ENCODE measurements at regions not wholly inside any gene's neighbourhood (a gene's known extent, or its start where the extent isn't known, plus 50 kb on each side); places are given as distances from the start of the nearest gene placed in this dataset.
"Not testable (repeated sequence)": the region's sequence is repeated elsewhere in the genome, so short reads cannot be mapped to it uniquely, and the experiment has no call there.

GRCh38 chr15:25170781-25171110 lies 216.0 kb downstream of the SNRPN start:
- no CpG with 5 or more reads among the region's 6 CpGs for WGBS (ENCODE audit: insufficient coverage, insufficient read length)
- H3K4me1 ChIP-seq (ENCODE audit: control insufficient read depth, insufficient read depth, low read length), result no peaks in the 10 kb centered on the region
- no peak overlapping the region for H3K27ac ChIP-seq (ENCODE audit: low read length)
- H3K9me3 ChIP-seq (ENCODE audit: control insufficient read depth, insufficient read depth, low read length), result peaks cover 6% of the 10 kb centered on the region
- no peaks in the 10 kb centered on the region for H3K27me3 ChIP-seq (ENCODE audit: control insufficient read depth, insufficient read depth, low read length)
- no peaks in the 10 kb centered on the region for H3K36me3 ChIP-seq (ENCODE audit: control insufficient read depth, insufficient read depth, low read length)
- no peak overlapping the region for H3K4me3 ChIP-seq (ENCODE audit: low read length)
- no peak for DNase-seq (ENCODE audit: low read depth, low spot score)

GRCh38 chr15:25171111-25171811 lies 216.5 kb downstream of the SNRPN start:
- Histone ChIP-seq H3K36me3 (ENCODE audit: control insufficient read depth, insufficient read depth, low read length) (no peaks in the 10 kb centered on the region), H3K9me3 (ENCODE audit: control insufficient read depth, insufficient read depth, low read length) (peaks cover 6% of the 10 kb centered on the region), H3K27me3 (ENCODE audit: control insufficient read depth, insufficient read depth, low read length) (no peaks in the 10 kb centered on the region), H3K4me3 (ENCODE audit: low read length) (no peak overlapping the region), H3K27ac (ENCODE audit: low read length) (no peak overlapping the region), H3K4me1 (ENCODE audit: control insufficient read depth, insufficient read depth, low read length) (no peaks in the 10 kb centered on the region)
- no peak for DNase-seq (ENCODE audit: low read depth, low spot score)
- WGBS (ENCODE audit: insufficient coverage, insufficient read length), result no CpG with 5 or more reads among the region's 10 CpGs

- no peak overlapping the region for H3K4me3 ChIP-seq (ENCODE audit: low read length)
- no CpG with 5 or more reads among the region's 9 CpGs for WGBS (ENCODE audit: insufficient coverage, insufficient read length)
- H3K27ac ChIP-seq (ENCODE audit: low read length), result no peak overlapping the region
- no peaks in the 10 kb centered on the region for H3K4me1 ChIP-seq (ENCODE audit: control insufficient read depth, insufficient read depth, low read length)
- DNase-seq (ENCODE audit: low read depth, low spot score), result no peak
- no peaks in the 10 kb centered on the region for H3K36me3 ChIP-seq (ENCODE audit: control insufficient read depth, insufficient read depth, low read length)
- H3K9me3 ChIP-seq (ENCODE audit: control insufficient read depth, insufficient read depth, low read length), result peaks cover 9% of the 10 kb centered on the region
- H3K27me3 ChIP-seq (ENCODE audit: control insufficient read depth, insufficient read depth, low read length), result no peaks in the 10 kb centered on the region
These were observed 217.3 kb downstream of the SNRPN start for GRCh38 chr15:25171856-25172687.

GRCh38 chr15:25172691-25173090 lies 217.9 kb downstream of the SNRPN start:
- no peak for DNase-seq (ENCODE audit: low read depth, low spot score)
- peaks cover 12% of the 10 kb centered on the region for H3K9me3 ChIP-seq (ENCODE audit: control insufficient read depth, insufficient read depth, low read length)

GRCh38 chr15:25173241-25174028 lies 218.6 kb downstream of the SNRPN start:
- no peak for DNase-seq (ENCODE audit: low read depth, low spot score)
- WGBS (ENCODE audit: insufficient coverage, insufficient read length), result no CpG with 5 or more reads among the region's 13 CpGs
- H3K9me3 ChIP-seq (ENCODE audit: control insufficient read depth, insufficient read depth, low read length), result peaks cover 12% of the 10 kb centered on the region
- H3K27me3 ChIP-seq (ENCODE audit: control insufficient read depth, insufficient read depth, low read length), result no peaks in the 10 kb centered on the region
- H3K27ac ChIP-seq (ENCODE audit: low read length), result no peak overlapping the region
- H3K4me3 ChIP-seq (ENCODE audit: low read length), result no peak overlapping the region
- H3K4me1 ChIP-seq (ENCODE audit: control insufficient read depth, insufficient read depth, low read length), result no peaks in the 10 kb centered on the region
- H3K36me3 ChIP-seq (ENCODE audit: control insufficient read depth, insufficient read depth, low read length), result no peaks in the 10 kb centered on the region

More at GRCh38 chr15:25172691-25173090, 217.9 kb downstream of the SNRPN start:
- no peak overlapping the region for H3K4me3 ChIP-seq (ENCODE audit: low read length)
- no peaks in the 10 kb centered on the region for H3K36me3 ChIP-seq (ENCODE audit: control insufficient read depth, insufficient read depth, low read length)
- no peaks in the 10 kb centered on the region for H3K27me3 ChIP-seq (ENCODE audit: control insufficient read depth, insufficient read depth, low read length)
- no peak overlapping the region for H3K27ac ChIP-seq (ENCODE audit: low read length)
- no CpG with 5 or more reads among the region's 6 CpGs for WGBS (ENCODE audit: insufficient coverage, insufficient read length)
- no peaks in the 10 kb centered on the region for H3K4me1 ChIP-seq (ENCODE audit: control insufficient read depth, insufficient read depth, low read length)

- no CpG with 5 or more reads among the region's 10 CpGs for WGBS (ENCODE audit: insufficient coverage, insufficient read length)
- H3K36me3 ChIP-seq (ENCODE audit: control insufficient read depth, insufficient read depth, low read length); H3K27ac ChIP-seq (ENCODE audit: low read length); H3K27me3 ChIP-seq (ENCODE audit: control insufficient read depth, insufficient read depth, low read length); H3K4me1 ChIP-seq (ENCODE audit: control insufficient read depth, insufficient read depth, low read length); DNase-seq (ENCODE audit: low read depth, low spot score); H3K4me3 ChIP-seq (ENCODE audit: low read length): not testable (repeated sequence)
- H3K9me3 ChIP-seq (ENCODE audit: control insufficient read depth, insufficient read depth, low read length), result peaks cover 13% of the 10 kb centered on the region
These were observed 219.4 kb downstream of the SNRPN start for GRCh38 chr15:25174149-25174548.

- Histone ChIP-seq H3K9me3 (ENCODE audit: control insufficient read depth, insufficient read depth, low read length) (peaks cover 15% of the 10 kb centered on the region), H3K4me1 (ENCODE audit: control insufficient read depth, insufficient read depth, low read length) (no peaks in the 10 kb centered on the region), H3K4me3 (ENCODE audit: low read length) (no peak overlapping the region), H3K36me3 (ENCODE audit: control insufficient read depth, insufficient read depth, low read length) (no peaks in the 10 kb centered on the region), H3K27ac (ENCODE audit: low read length) (no peak overlapping the region), H3K27me3 (ENCODE audit: control insufficient read depth, insufficient read depth, low read length) (no peaks in the 10 kb centered on the region)
- WGBS (ENCODE audit: insufficient coverage, insufficient read length), result no CpG with 5 or more reads among the region's 8 CpGs
- DNase-seq (ENCODE audit: low read depth, low spot score), result no peak
These were observed 220.4 kb downstream of the SNRPN start for GRCh38 chr15:25175033-25175788.

DNA sequence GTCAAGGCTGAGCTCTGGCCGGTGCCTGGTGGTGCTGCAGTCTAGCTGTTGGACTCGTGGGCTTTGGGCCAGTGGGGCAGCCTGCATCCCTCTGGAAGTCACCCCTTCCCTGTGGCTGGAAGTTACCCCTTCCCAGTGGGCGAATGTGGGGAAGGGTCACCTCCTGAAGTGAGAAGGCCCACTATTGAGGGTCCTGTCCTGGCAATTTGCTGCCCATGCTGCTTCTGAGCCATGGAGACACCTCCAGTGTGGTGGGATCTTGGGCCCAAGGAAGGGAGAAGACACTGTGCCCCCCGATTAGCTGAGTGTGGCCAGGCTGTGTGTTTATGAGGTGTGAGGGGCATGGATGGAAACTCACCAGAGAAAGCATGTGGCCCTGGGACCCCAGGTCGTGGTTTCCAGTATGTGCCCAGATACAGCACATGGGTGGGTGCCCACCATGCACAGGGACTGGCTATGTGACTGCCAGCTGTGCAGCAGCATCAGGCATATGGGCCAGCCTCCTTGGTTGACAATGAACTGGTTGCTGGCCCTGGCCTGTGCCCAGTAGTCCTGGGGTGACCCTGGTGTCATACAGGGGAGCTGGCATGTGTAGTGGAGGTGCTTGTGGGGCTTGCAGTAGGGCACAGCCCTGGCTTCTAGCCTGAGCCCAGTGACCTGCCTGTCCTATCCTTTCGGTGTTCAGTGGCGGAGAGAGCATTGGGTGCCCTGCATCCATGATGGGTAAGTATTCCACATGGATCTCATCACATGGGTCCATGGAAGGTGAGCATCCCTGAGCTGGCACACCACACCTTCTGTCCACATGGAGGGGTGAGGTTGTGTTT lies 221.2 kb downstream of the SNRPN start:
- no CpG with 5 or more reads among the region's 7 CpGs for WGBS (ENCODE audit: insufficient coverage, insufficient read length)
- DNase-seq (ENCODE audit: low read depth, low spot score), result no peak
- H3K4me1 ChIP-seq (ENCODE audit: control insufficient read depth, insufficient read depth, low read length), result no peaks in the 10 kb centered on the region
- H3K27ac ChIP-seq (ENCODE audit: low read length), result no peak overlapping the region
- peaks cover 18% of the 10 kb centered on the region for H3K9me3 ChIP-seq (ENCODE audit: control insufficient read depth, insufficient read depth, low read length)
- H3K4me3 ChIP-seq (ENCODE audit: low read length), result no peak overlapping the region
- H3K27me3 ChIP-seq (ENCODE audit: control insufficient read depth, insufficient read depth, low read length), result no peaks in the 10 kb centered on the region
- no peaks in the 10 kb centered on the region for H3K36me3 ChIP-seq (ENCODE audit: control insufficient read depth, insufficient read depth, low read length)

DNA sequence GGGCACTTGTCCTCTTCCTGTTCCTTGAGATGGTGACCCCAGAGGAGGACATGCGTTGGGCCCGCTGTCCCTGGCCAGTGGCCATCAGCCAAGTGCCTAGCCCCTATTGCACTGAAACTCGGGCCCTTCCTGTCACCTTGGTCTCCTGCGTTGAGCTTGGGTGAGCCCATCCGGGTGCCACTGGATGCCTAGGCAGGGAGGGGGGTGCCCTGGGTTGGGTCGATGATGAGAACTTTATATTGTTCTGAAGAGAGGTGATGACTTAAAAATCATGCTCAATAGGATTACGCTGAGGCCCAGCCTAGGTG lies 221.8 kb downstream of the SNRPN start:
- WGBS (ENCODE audit: insufficient coverage, insufficient read length), result no CpG with 5 or more reads among the region's 7 CpGs
- H3K27me3 ChIP-seq (ENCODE audit: control insufficient read depth, insufficient read depth, low read length), result no peaks in the 10 kb centered on the region

More for the DNA sequence above, 221.8 kb downstream of the SNRPN start:
- peaks cover 18% of the 10 kb centered on the region for H3K9me3 ChIP-seq (ENCODE audit: control insufficient read depth, insufficient read depth, low read length)
- no peak overlapping the region for H3K27ac ChIP-seq (ENCODE audit: low read length)
- no peak for DNase-seq (ENCODE audit: low read depth, low spot score)
- no peaks in the 10 kb centered on the region for H3K36me3 ChIP-seq (ENCODE audit: control insufficient read depth, insufficient read depth, low read length)
- H3K4me3 ChIP-seq (ENCODE audit: low read length), result no peak overlapping the region
- no peaks in the 10 kb centered on the region for H3K4me1 ChIP-seq (ENCODE audit: control insufficient read depth, insufficient read depth, low read length)

All from iPS DF 6.9 (cell line).